Bronchial epithelial cell (primary cell): ENCODE measurements at regions not wholly inside any gene's neighbourhood (a gene's known extent, or its start where the extent isn't known, plus 50 kb on each side); places are given as distances from the start of the nearest gene placed in this dataset.

Experiments
- DNase-seq: peaks from one replicate; pipeline ENCODE4 v3.0.0-alpha.2; 2010; ENCODE audit warnings: low read depth
- FAIRE-seq: peaks from 2 replicates; lab custom pipeline; 2011; peaks lifted over from hg19 to GRCh38; lab: Jason Lieb, UNC
- H3K27me3 ChIP-seq: 2 replicates; pipeline ENCODE4 v1.5.1; 2011; ENCODE audit warnings: low read length; ENCODE audit not compliant: control insufficient read depth, insufficient read depth
- H3K36me3 ChIP-seq: 2 replicates; pipeline ENCODE4 v1.5.1; 2011; ENCODE audit warnings: low read length; ENCODE audit not compliant: control insufficient read depth, insufficient read depth
- H3K4me3 ChIP-seq: 2 replicates; pipeline ENCODE4 v1.5.1; 2011; ENCODE audit warnings: mild to moderate bottlenecking, low read depth, low read length, control low read depth
- CTCF ChIP-seq: IDR thresholded peaks from 2 replicates; pipeline ENCODE4 v1.5.1; 2011; ENCODE audit warnings: mild to moderate bottlenecking, moderate library complexity, low read length, control low read depth, inconsistent platforms; ENCODE audit not compliant: insufficient read depth, severe bottlenecking

GRCh38 chr15:47292638-47293190 lies 424.6 kb upstream of the SEMA6D start:
- FAIRE-seq (no peak), DNase-seq (no peak)
- Histone ChIP-seq H3K4me3 (no peak overlapping the region), H3K36me3 (no peaks in the 10 kb centered on the region), H3K27me3 (no peaks in the 10 kb centered on the region)
- TF ChIP-seq CTCF: no peak

DNA sequence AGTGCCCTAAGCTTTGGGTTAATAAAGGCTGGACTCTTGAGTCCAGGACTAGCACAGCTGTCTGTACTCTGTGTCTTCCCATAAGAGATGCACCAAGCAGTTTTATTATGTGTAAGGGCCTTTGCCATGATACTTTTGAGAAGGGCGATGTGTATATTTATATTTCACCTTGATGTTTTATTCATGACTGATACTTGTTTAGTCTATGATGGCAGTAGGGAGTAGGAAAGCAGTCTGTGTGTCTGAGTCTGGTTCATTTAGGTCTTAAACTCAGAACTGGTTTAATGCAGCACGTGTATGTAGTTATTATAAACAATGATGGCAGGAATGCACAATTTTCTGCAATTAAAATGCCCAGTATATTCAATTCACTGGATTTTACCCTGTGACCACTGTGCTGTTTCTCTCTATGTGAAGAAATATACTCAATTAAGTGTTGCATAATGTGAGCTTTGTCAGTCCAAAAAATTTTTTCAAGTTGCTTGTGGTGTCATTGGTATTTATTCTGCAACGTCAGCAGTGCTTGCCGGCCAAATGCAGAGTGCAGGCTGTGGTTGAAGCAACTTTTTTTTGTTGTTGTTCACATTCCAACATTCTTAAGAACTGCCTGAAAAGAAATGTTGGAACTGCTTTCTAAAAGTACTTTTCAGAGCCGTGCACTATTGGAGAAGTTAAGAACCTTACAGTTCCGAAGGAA lies 423.7 kb upstream of the SEMA6D start:
- no peaks in the 10 kb centered on the region for H3K27me3 ChIP-seq
- FAIRE-seq (no peak), DNase-seq (peak; percentile 48)

DNA sequence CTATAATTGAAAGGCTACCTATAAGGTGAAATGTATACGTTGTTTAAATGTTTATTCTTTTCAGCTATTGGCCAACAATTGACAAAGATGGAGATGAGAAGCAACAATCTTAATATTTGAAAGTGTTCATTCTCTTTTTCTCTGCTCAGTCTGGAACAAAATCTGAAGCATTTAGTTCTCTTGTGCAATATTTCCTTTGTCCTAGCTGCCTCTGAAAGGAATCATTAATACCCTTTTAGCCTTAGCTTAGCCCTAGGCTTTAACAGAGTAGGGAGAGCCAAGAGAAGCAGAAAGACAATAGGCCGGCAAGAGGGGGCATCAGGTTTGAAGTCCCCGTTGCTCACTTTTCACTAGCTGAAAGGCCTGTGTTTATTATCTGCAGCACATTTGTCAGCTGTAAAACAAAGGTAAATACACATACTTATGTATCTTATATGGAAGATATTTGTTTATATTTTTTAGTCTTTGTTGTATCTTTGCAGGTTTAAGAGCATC lies 422.5 kb upstream of the SEMA6D start:
- no peak for DNase-seq
- no peak for TF ChIP-seq CTCF
- FAIRE-seq: no peak
- H3K36me3 ChIP-seq: no peaks in the 10 kb centered on the region
- no peak overlapping the region for H3K4me3 ChIP-seq
- H3K27me3 ChIP-seq: no peaks in the 10 kb centered on the region

More for the DNA sequence above, 423.7 kb upstream of the SEMA6D start:
- Histone ChIP-seq H3K36me3 (no peaks in the 10 kb centered on the region), H3K4me3 (no peak overlapping the region)
- no peak for TF ChIP-seq CTCF

- FAIRE-seq (no peak), DNase-seq (no peak)
- Histone ChIP-seq H3K27me3 (no peaks in the 10 kb centered on the region), H3K4me3 (no peak overlapping the region), H3K36me3 (no peaks in the 10 kb centered on the region)
- no peak for TF ChIP-seq CTCF
Observed at GRCh38 chr15:47296881-47297280, 420.4 kb upstream of the SEMA6D start.

DNA sequence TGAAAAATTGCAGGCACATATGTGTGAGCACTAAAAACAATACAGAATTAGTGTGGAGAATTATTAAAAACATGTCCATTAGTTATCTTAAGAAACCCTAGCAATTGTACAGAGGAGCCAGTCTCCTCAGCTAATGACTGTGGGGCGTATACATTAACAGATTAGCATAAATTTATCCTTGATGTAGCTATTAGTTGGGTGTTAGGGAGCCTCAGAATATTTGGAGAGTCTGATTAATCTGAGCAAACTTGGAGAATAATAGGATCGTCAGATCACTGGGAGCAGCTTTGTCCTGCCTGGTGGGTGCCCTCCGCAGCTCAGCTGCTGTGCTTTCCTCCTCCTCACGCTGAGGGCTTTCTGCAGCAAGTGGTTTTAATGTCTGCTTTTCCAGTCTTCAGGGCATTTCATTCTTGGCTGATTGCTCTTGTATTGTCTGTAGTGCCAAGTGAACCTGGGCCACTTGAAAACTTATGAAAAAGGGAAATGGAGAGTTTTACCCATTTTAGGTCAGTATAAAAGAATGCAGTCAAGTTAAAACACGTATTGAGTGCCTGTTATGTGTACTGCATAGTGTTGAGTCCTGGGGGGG lies 417.4 kb upstream of the SEMA6D start:
- no peak for TF ChIP-seq CTCF
- H3K4me3 ChIP-seq: no peak overlapping the region
- DNase-seq (peak; percentile 29), FAIRE-seq (no peak)
- no peaks in the 10 kb centered on the region for H3K36me3 ChIP-seq
- no peaks in the 10 kb centered on the region for H3K27me3 ChIP-seq
